ENCODE measurements at regions not wholly inside any gene's neighbourhood (a gene's known extent, or its start where the extent isn't known, plus 50 kb on each side); places are given as distances from the start of the nearest gene placed in this dataset.
"Not testable (repeated sequence)": the region's sequence is repeated elsewhere in the genome, so short reads cannot be mapped to it uniquely, and the experiment has no call there.

DNA sequence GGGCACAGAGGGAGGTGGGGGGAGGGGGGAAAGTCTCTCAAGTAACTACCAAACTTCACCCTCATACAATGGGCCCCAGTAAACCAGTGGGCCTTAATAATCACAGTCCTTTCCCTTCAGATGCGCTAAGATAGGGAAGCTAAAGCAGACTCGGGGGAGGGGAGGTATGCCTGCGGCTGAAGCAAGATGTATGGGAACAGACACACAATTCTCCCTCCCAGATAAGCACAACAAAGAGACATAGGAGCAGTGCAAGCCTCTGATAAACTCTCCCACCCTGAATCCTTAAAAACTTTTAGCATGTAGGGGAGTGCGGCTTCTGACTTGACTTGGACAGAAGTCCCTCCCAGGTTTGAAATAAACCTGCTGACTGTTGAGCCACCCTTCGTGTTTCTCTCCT lies 54.7 kb downstream of the PROP1 start:
- not testable (repeated sequence) for DNase-seq (ENCODE audit: low read depth in 3 of 3)

DNA sequence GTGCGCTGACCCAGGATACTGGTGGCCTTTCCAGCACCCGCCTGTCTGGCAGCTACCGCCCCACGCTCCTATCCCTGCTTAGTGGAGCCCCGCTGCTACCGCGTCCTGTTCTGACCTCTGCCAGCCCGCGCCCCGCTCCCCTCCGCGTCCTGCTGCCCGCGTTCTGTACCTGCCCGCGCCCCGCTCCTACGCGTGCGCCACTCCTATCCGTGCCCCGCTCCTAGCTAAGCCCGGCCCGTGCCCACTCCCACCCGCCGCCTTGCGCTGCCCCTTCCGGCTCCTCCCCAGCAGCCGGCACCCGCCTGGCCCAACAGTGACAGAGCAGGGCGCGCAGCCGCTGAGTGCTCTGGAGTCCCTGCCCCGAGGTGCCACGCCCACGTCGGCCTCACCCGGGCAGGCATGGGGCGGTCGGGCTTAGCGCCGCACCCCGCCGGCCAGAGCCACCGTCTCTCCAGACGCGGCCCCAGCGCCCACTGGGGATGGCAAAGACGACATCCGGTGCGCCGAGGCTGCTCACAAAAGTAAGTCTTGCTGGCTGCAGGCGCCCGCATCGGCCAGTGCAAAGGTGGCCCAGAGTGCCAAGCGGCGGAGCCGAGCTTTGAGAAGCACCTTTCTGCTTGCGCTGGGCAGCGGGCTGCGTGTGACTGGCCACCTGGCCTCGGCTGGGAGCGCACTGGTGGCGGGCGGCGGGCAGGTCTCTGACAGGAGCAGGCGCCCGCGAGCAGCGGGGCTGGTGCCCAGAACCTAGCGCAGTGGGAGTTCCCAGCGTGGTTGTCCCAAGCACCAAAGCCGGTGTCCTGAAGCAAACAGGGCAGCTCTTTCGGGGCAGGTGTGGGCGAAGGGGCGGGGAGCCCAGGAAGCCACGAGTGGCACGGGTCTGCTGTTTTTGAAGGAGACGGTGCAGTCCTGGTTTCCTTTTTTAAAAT lies 56.5 kb downstream of the PROP1 start:
- DNase-seq (ENCODE audit: low read depth in 3 of 3): peak in 1 of 3 experiments; percentile 33

DNA sequence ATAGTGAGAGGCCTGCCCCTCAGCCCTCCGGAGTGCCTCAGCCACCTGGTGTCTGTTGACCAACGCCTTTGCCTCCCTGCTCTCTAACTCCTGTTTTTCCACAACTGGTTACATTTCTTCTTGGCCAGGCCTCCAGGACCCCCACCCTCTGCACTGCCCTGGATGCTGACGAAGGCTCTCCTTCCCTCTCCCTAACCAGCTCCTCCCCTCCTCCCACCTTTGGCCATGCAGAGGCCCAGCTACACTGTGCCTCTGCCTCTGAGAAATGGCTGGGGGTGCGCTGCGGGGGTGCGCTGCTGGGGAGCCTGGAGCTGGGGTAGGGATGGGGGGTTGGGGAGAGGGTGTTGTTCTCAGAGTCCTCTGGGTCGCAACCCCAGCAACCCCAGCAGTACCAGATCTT lies 57.3 kb downstream of the PROP1 start:
- DNase-seq (ENCODE audit: low read depth in 3 of 3): not testable (repeated sequence)

DNA sequence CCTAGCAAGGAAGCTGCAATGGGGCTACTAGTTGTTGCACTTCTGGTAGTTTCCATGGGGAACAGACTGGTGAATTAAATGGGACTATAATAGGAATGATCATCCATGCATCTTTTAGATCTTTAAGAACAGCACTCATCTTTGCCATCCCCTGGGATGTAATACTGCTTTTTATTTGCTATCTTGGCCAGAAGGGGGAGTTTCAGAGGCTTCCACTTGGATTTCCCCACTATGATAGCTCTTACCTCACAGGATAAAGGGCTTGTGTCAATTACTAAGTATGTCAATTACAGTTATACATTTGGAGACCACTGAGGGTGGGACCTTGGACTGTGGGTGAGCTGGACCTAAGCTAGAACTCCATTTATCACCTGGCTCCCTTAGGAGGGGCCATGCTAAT lies 61.8 kb downstream of the PROP1 start:
- DNase-seq (ENCODE audit: low read depth in 3 of 3): not testable (repeated sequence)

DNA sequence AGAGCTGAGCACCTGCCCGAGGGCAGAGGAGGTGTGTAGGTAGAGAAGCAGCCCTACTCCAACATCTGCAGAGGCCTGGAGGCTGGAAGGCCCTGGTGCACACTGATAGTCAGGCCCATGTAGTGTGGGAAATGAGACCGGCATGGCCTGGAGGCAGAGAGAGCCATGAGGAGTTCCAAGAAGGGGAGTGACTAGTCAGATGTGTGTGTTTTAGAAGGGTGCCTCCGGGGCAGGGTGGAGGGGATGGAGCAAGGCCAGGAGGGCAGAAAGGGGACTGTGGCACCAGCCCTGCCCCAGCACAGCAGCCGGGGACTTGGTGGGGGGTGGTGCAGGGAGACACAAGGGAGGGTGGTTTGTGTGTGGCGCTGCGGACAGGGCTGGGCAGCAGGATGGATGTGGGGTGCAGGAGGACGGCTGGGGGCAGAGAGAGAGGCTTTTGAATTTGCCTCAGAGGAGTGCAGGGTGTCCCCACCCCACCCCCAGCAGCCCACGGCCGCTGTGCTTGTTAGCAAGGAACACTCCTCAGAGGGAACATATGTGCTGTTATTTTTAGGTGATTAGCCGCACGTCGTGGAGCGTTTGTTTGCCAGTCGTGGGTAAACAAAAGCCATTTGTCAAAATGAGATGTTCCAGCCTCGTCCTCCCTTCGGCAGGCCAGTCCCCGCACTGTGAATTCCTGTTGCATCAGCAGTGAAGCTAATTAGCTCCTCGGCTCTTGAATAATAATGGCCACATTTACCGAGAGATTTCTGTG lies 65.6 kb downstream of the PROP1 start:
- not testable (repeated sequence) for DNase-seq (ENCODE audit: low read depth in 3 of 3)

DNA sequence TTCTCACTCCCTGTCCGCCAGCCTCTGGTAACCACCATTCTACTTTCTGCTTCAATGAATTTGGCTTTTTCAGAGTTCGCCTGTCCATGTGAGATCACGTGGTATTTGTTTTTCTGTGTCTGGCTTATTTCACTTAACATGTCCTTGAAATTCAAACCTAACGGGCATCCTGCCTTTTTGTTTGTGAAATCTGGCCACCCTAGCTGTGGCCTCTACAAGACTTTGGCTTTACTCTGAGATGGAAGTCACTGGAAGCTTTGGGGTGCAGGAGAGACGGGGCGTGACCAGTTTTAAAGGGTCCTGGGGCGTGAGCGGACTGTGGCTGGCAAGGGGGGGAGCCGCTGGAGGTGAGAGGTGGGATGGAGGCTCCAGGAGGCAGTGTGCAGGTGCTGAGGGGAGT lies 66.4 kb downstream of the PROP1 start:
- DNase-seq (ENCODE audit: low read depth in 3 of 3): not testable (repeated sequence)

DNA sequence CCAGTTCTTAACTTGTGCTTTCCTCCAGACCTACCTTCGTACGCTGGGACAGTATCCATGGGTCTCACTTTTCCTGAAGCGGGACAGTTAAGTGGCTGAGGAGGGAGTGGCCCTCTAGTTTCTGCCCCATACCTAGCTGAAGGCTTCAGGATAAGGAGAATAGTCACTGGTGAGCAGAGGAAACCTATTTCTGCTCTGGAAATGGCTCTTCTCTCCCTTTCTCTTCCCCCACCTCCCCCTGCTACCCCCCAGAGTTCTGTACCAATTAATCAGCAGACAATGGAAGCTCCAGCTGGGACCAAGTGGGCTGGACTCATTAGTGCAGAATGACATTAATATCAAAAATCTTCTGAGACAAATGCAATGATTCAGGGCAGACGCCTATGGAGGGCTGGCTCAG lies 68.5 kb downstream of the PROP1 start:
- not testable (repeated sequence) for DNase-seq (ENCODE audit: low read depth in 3 of 3)

DNA sequence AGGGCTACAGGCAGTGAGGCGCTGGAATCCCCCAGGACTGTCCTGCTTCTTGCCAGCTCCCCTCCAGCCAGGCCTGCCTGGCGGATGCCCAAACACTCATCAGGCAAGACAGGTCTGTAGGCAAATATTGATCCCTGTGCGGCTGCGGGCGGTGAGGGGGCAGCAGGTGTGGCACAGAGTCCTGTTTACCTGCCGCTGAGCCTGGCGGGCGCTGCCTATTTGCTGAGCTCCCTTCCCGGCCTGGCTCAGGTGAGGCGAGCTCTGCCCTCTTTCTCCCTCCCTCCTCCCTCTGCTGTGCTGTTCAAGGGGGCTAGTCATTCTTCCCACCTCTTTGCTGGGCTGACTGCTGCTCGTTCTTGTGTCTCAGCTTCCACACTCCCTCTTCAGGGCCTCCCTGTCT lies 71.5 kb downstream of the PROP1 start:
- DNase-seq (ENCODE audit: low read depth in 3 of 3): not testable (repeated sequence)

DNA sequence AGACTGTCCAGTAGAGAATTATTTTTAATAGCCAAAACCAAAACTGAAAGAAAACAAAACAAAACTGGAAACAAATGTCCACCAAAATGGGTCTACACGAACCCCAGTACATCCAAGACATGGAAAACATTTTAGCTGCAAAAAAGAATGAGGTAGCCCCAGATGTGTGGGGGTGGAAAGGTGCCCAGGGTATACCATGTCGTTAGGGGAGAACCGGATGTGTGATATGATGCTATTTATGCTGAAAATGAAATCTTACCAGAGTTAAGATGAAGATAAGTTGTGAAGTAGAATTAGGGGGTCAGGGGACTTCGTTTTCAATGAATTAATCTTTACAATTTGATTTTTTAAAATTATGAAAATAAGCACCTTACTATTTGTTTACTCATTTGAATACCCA lies 72.2 kb downstream of the PROP1 start:
- not testable (repeated sequence) for DNase-seq (ENCODE audit: low read depth in 3 of 3)

DNA sequence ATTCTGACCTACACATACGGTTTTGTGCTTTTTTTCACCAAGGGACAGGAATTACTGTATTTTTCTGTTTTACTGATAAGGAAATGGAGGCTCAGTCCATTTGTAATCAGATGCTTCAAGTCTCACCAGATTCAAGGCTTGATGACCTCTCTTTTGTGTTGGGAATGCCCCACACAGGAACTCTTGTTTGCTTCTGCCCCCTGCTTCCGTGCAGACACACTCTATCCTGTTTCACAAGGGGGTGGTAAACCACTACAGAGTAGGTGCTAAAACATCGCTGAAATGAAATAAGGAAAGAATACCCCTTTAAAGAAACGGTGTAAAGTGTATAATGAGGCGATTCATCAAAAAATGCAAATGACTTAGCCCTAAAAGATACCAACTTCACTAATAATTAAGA lies 72.9 kb downstream of the PROP1 start:
- not testable (repeated sequence) for DNase-seq (ENCODE audit: low read depth in 3 of 3)

DNA sequence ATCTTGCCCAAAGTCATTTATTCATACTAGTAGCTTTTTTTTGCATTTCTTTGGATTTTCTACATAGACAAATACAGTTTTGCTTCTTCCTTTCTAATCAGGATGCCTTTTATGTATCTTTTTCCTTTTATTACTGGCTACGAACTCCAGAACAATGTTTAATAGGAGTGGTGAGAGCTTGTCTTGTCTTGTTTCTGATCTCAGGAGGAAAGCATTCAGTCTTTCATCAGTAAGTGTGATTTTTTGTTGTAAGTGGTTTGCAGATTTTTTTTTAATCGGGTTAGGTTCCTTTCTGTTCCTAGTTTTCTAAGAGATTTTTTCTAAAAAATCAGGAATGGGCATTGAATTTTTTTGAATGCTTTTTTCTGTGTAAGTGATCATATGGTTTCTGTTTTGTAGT lies 86.8 kb downstream of the PROP1 start:
- not testable (repeated sequence) for DNase-seq (ENCODE audit: low read depth in 3 of 3)

DNA sequence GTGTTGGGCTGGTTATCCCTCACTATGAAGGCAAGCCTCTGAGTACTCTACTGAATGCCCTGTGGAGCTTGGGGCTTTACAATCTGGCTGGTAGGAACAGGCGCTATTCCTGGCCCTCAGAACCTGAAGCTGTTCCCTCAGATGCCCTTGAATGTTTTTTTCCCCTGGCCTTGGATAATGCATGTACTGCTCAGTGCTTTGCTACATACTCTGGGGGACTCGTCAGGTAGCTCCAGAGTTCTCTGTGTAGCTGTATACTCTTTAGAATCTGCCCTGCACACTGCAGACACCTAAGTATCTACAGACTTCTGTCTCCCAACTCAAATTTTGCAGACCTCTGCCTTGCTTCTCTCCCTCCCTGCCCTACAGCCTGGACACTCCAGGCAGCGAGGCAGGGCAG lies 93.2 kb downstream of the PROP1 start:
- not testable (repeated sequence) for DNase-seq (ENCODE audit: low read depth in 3 of 3)

DNA sequence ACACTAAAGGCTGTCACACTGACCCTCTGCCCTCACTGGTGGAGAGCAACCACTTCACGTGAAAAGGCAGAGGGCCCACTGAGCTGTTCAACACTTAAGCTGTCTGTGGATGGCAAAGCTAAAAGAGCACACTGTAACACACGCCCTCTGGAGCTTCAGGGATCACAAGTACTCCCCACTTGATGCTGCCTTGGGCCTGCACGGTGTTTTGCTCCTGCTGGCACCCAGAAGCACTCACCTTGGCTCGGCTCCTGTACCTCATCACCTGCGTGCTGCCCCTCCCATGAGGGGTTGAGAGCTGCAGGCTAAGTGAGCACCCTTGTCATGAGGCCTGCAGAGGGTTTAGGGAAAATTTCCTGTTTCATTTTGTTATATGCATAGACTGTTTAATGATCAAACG lies 96.0 kb downstream of the PROP1 start:
- not testable (repeated sequence) for DNase-seq (ENCODE audit: low read depth in 3 of 3)

DNA sequence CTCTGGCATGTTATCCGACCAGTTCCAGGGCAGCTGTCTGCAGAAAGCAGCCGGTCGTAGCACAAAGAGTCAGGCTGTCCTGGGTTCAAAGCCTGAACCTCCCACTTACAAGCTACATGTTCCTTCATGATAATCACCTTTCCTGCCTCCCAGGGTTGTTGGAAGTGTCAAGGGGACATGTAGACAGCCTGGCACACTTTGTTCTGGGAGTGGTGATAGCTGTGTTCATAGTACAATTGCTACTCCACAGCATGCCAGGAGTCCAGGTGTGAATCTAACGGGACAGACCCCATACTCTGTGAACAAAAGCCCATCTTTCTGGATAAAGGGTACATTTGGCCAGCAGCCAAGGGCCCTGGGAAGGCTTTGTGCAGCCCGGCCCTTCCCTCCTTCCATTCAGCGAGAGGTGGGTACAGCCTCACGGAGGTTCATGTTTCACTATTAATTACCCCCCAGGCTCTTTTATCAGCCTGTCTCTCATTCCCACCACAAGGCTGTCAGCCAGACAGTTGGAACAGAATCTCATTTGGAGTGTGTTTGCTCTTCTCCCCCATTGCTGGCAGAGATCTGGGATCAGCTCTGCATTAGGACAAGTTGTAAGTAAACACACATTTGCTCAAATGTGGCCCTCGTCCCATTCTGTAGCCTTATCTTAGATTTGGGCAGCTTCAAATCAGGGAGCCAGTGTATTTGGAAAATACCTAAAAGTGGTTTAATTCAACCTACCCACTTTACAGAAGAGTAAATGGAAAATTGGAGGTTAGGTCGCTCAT lies 101.2 kb downstream of the PROP1 start:
- DNase-seq (ENCODE audit: low read depth in 3 of 3): not testable (repeated sequence)

DNA sequence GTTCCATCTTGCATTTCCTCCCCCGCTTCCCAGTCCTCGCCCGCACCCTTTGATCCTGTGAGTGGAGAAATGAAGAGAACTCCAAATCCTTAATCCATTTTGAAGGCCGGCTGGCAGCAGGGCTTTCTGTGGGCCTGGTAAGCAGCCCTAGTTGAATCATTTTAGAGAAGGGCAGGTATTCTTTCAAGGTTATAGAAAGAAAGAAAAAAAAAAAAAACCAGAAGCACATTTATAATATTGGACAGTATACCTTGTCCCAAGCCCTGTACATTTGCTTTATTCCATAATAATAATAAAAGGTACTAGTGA lies 103.7 kb downstream of the PROP1 start:
- DNase-seq (ENCODE audit: low read depth in 3 of 3): not testable (repeated sequence)

DNA sequence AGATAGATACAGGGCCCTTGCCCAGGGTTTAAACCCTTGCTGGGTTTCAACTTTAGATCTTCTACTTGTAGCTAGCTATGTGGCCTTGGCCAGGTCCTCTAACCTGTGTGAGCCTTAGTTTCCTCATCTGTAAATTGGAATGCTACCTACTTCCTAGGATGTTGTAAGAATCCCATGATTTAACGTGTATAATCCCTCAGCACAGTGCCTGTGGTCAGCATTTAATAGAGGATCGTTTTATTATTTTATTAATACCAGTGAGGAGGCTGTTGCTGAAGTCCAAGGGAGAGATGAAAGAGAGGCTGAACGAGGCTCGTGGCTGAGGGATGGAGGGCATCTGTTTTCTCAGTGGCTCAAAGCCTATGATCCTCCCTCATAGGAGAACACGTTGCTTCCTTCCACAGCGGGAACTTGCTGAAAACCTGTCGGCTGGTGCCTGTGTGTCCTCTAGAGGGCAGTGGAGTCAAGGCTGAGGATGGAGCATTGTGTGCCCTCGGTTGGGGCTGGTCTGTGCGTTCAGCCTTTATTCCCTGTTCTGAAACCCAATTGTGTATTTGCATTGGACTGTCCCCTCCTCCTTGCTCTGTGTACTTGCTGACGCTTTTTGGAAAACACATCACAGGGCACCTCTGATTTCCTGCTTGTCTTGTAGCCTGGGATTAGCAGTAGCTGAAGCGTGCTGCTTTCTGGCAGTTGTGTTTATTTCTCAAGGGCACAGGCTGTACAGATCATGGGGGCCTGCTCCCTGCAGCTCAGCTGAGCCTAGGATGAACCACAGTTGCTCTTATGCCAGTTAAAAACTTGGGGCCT lies 104.3 kb downstream of the PROP1 start:
- DNase-seq (ENCODE audit: low read depth in 3 of 3): peak in 1 of 3 experiments; percentile 7

DNA sequence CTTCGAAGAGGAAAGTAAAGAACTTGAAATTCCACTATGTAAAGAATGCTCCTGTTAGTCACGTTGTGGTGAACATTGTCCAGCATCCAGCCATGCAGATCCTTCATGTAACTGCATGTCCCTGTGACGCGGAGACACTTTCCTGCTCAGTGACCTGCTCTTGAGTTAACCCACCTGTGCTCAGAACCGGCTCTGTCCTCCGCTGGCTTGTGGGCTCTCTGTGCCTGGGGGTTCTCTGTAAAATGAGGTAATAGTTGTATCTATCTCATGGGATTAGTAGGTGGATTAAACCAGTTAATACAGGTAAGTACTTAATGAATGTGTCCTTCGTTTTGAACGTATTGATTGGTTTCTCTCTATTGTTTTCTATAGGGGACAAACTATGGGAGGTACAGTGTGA lies 100.6 kb upstream of the FAM153A start:
- DNase-seq (ENCODE audit: low read depth in 3 of 3): not testable (repeated sequence)

DNA sequence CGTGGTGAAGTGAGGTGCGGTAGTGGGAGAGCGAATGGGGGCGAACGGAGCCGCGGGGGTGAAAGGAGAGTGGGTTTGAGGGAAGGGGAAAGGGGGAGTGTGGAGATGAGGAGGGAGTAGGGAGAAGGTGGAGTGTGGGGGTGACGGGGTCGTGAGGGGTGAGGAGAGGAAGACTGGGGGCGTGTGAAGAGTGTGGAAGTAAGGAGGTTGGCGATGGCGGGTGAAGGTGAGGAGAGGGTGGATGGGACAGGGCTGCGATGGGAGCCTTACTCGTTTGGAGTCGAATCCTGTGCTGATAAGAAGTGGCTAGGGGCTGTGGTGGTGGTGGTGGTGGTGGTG lies 93.2 kb upstream of the FAM153A start:
- DNase-seq (ENCODE audit: low read depth in 3 of 3): not testable (repeated sequence)

DNA sequence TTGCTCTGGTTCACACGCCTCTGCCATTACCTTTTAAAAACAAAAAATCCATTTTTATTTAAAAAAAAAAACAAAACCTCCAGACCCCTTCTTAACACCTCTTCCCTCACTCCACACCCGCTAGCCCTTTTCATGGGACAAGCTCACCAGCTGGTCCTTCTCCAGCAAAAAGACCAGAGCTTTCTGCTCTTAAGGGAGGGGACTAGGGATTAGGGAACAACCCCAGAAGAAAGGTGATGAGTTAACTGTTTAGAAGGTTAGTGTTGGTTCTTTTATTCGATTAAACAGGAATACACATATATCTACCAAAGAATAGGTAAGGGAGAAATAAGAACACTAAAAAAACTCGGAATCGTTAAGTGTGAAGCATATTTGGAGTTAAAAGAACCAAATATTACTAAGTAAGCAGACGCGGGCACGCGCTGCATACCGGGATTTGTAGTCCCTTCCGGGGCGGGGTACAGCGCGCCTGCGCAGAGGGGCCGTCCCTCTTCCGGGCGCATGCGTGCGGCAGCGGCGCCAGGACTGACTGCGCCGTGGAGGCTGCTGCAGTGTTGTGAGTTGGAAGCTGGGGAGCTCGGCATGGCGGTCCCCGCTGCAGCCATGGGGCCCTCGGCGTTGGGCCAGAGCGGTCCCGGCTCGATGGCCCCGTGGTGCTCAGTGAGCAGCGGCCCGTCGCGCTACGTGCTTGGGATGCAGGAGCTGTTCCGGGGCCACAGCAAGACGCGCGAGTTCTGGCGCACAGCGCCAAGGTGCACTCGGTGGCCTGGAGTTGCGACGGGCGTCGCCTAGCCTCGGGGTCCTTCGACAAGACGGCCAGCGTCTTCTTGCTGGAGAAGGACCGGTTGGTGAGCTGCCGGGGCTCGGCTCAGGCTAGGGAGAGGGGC lies 92.6 kb upstream of the FAM153A start:
- not testable (repeated sequence) for DNase-seq (ENCODE audit: low read depth in 3 of 3)

DNA sequence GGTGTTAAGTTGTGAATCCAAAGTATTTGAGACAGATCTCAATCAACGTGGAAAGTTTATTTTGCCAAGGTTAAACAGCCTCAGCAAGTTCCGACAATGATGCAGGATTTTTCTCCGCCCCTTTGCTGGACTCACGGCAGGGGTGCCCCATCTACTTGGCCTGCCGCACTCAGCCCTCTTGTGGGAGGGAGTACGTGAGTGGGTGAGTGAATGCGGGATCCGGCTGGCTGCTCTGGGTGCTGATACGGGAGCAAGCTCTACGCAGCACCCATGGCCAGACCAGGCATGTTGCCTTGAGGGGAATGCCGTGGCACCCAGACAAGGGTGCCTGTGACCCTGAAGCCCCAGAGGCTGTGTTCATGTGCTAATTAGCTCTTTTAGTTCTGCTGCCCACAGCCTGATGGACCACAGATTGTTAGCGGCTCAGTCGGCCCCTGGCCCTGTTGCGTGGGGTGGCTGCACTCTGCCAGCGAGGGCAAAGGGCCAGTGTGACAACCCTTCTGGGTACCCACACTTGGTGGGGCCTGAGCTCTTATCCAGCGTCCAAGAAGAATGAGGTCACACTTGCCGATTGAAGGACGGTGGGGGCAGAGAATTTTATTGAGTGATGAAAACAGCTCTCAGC lies 81.2 kb upstream of the FAM153A start:
- DNase-seq (ENCODE audit: low read depth in 3 of 3): not testable (repeated sequence)
